Epithelial cell of proximal tubule (primary cell): ENCODE measurements at regions not wholly inside any gene's neighbourhood (a gene's known extent, or its start where the extent isn't known, plus 50 kb on each side); places are given as distances from the start of the nearest gene placed in this dataset.

Experiments used
- DNase-seq: peaks from one replicate; pipeline ENCODE4 v3.0.0-alpha.2; 2011; ENCODE audit warnings: low read depth
- H3K4me3 ChIP-seq: 2 replicates; pipeline ENCODE4 v1.5.1; 2011; ENCODE audit warnings: low read depth, mild to moderate bottlenecking, low read length
- CTCF ChIP-seq: conservative IDR thresholded peaks from 2 replicates; pipeline ENCODE4 v1.5.1; 2012; ENCODE audit warnings: low read depth, mild to moderate bottlenecking, low read length

- no peak overlapping the region for H3K4me3 ChIP-seq
- DNase-seq, result no peak
- no peak for TF ChIP-seq CTCF
These were observed 88.8 kb upstream of the DUSP5 start for GRCh38 chr10:110408943-110409342.

- DNase-seq, result no peak
- TF ChIP-seq CTCF, result no peak
- no peak overlapping the region for H3K4me3 ChIP-seq
These were observed 88.2 kb upstream of the DUSP5 start for GRCh38 chr10:110409488-110409887.

GRCh38 chr10:110409926-110410325 lies 87.8 kb upstream of the DUSP5 start:
- H3K4me3 ChIP-seq, result no peak overlapping the region
- no peak for TF ChIP-seq CTCF
- DNase-seq, result no peak

GRCh38 chr10:110410329-110411046 lies 87.2 kb upstream of the DUSP5 start:
- TF ChIP-seq CTCF, result no peak
- DNase-seq, result peak; percentile 91
- H3K4me3 ChIP-seq, result no peak overlapping the region

GRCh38 chr10:110411047-110411410 lies 86.7 kb upstream of the DUSP5 start:
- no peak for DNase-seq
- no peak overlapping the region for H3K4me3 ChIP-seq

GRCh38 chr10:110413049-110413783 lies 84.5 kb upstream of the DUSP5 start:
- H3K4me3 ChIP-seq, result no peak overlapping the region
- TF ChIP-seq CTCF, result no peak
- no peak for DNase-seq

More at GRCh38 chr10:110411047-110411410, 86.7 kb upstream of the DUSP5 start:
- TF ChIP-seq CTCF, result no peak
